Nephron (organoid): ENCODE measurements at regions not wholly inside any gene's neighbourhood (a gene's known extent, or its start where the extent isn't known, plus 50 kb on each side); places are given as distances from the start of the nearest gene placed in this dataset.
"Not testable (repeated sequence)": the region's sequence is repeated elsewhere in the genome, so short reads cannot be mapped to it uniquely, and the experiment has no call there.

Source experiments
- H3K27ac Mint-ChIP-seq, 3 experiments: 2 replicates each; pipeline ENCODE4 v1.8.0; 2020; ENCODE audit warnings: mixed read lengths in 3 of 3, mild to moderate bottlenecking in 2 of 3, moderate library complexity in 1 of 3
- H3K27me3 Mint-ChIP-seq: 2 replicates; pipeline ENCODE4 v1.8.0; 2021; ENCODE audit warnings: low read depth, mild to moderate bottlenecking, moderate library complexity, mixed read lengths
- H3K36me3 Mint-ChIP-seq: 2 replicates; pipeline ENCODE4 v1.8.0; 2020; ENCODE audit warnings: low read depth, mixed read lengths
- H3K4me1 Mint-ChIP-seq: 2 replicates; pipeline ENCODE4 v1.8.0; 2020; ENCODE audit warnings: mixed read lengths
- H3K4me3 Mint-ChIP-seq, 3 experiments: 2 replicates each; pipeline ENCODE4 v1.8.0; 2020; ENCODE audit warnings: mild to moderate bottlenecking in 3 of 3, mixed read lengths in 3 of 3, moderate library complexity in 2 of 3
- H3K9me3 Mint-ChIP-seq: 2 replicates; pipeline ENCODE4 v1.8.0; 2020; ENCODE audit warnings: mixed read lengths
- CTCF ChIP-seq, 3 experiments: fragments of 200-600 bp; sonication (generic); IDR thresholded peaks; one replicate each; pipeline ENCODE4 v1.5.0; 2021; ENCODE audit warnings: antibody characterized with exemption in 3 of 3; ENCODE audit not compliant: unreplicated experiment in 3 of 3

- no peaks in the 10 kb centered on the region for H3K4me1 Mint-ChIP-seq
These were observed 138.7 kb downstream of the VSIG4 start for GRCh38 chrX:65900850-65901844.

GRCh38 chrX:65894133-65894532 is 145.7 kb downstream of the VSIG4 start:
- no peak for TF ChIP-seq CTCF (IDR thresholded peaks at IDR 0.05; ENCODE audit: unreplicated experiment in 3 of 3)
- Mint-ChIP-seq H3K27ac (no peak overlapping the region), H3K4me3 (no peak overlapping the region), H3K9me3 (peaks cover 10% of the 10 kb centered on the region), H3K27me3 (no peaks in the 10 kb centered on the region), H3K4me1 (no peaks in the 10 kb centered on the region), H3K36me3 (no peaks in the 10 kb centered on the region)

More at GRCh38 chrX:65900850-65901844, 138.7 kb downstream of the VSIG4 start:
- no peak for TF ChIP-seq CTCF (IDR thresholded peaks at IDR 0.05; ENCODE audit: unreplicated experiment in 3 of 3)
- H3K36me3 Mint-ChIP-seq, result no peaks in the 10 kb centered on the region
- peaks cover 6% of the 10 kb centered on the region for H3K9me3 Mint-ChIP-seq
- H3K4me3 Mint-ChIP-seq, result no peak overlapping the region
- H3K27ac Mint-ChIP-seq, result no peak overlapping the region
- H3K27me3 Mint-ChIP-seq, result no peaks in the 10 kb centered on the region

GRCh38 chrX:65891817-65892216 is 148.1 kb downstream of the VSIG4 start:
- not testable (repeated sequence) for H3K4me3 Mint-ChIP-seq, H3K27me3 Mint-ChIP-seq, H3K36me3 Mint-ChIP-seq, H3K4me1 Mint-ChIP-seq, H3K9me3 Mint-ChIP-seq, H3K27ac Mint-ChIP-seq

- H3K9me3 Mint-ChIP-seq, H3K36me3 Mint-ChIP-seq, H3K27me3 Mint-ChIP-seq: not testable (repeated sequence)
These were observed 151.7 kb downstream of the VSIG4 start for GRCh38 chrX:65888150-65888549.

GRCh38 chrX:65883556-65883955 is 156.3 kb downstream of the VSIG4 start:
- Mint-ChIP-seq H3K4me3 (no peak overlapping the region), H3K27me3 (peaks cover 4% of the 10 kb centered on the region), H3K27ac (no peak overlapping the region), H3K9me3 (peaks cover 6% of the 10 kb centered on the region), H3K36me3 (no peaks in the 10 kb centered on the region), H3K4me1 (no peaks in the 10 kb centered on the region)
- TF ChIP-seq CTCF (IDR thresholded peaks at IDR 0.05; ENCODE audit: unreplicated experiment in 3 of 3), result no peak

More at GRCh38 chrX:65888150-65888549, 151.7 kb downstream of the VSIG4 start:
- H3K4me3 Mint-ChIP-seq, H3K4me1 Mint-ChIP-seq, H3K27ac Mint-ChIP-seq: not testable (repeated sequence)

GRCh38 chrX:65879977-65880799 is 159.7 kb downstream of the VSIG4 start:
- Mint-ChIP-seq H3K36me3 (no peaks in the 10 kb centered on the region), H3K27ac (no peak overlapping the region), H3K27me3 (peaks cover 4% of the 10 kb centered on the region), H3K4me3 (no peak overlapping the region), H3K9me3 (peaks cover 11% of the 10 kb centered on the region), H3K4me1 (no peaks in the 10 kb centered on the region)
- TF ChIP-seq CTCF (IDR thresholded peaks at IDR 0.05; ENCODE audit: unreplicated experiment in 3 of 3), result no peak
